Endothelial cell of umbilical vein (primary cell): ENCODE measurements at regions not wholly inside any gene's neighbourhood (a gene's known extent, or its start where the extent isn't known, plus 50 kb on each side); places are given as distances from the start of the nearest gene placed in this dataset.

Experiments used
- BruUV-seq: library from RNA; stranded (reverse); fragments of 400-500 nt; replicated peaks from 2 replicates; lab custom pipeline; 2021; lab: Mats Ljungman, UMichigan
- CTCF ChIA-PET: fragments of 300-600, 350-600 bp; sonication (Branson Sonifier 250); formaldehyde crosslinking; loops from one replicate; lab custom pipeline; 2021; ENCODE audit warnings: antibody characterized with exemption, inconsistent platforms; lab: Charles Lee
- POLR2A ChIA-PET: fragments of 300-600, 350-600 bp; sonication (Branson Sonifier 250); formaldehyde crosslinking; loops from one replicate; lab custom pipeline; 2021; ENCODE audit warnings: antibody characterized with exemption, inconsistent platforms; lab: Charles Lee
- DNase-seq: peaks from one replicate; pipeline ENCODE4 v3.0.0-alpha.2; 2011; ENCODE audit warnings: low read depth, low spot score
- FAIRE-seq: peaks from 2 replicates; lab custom pipeline; 2011; peaks lifted over from hg19 to GRCh38; lab: Jason Lieb, UNC
- H2AFZ ChIP-seq: 2 replicates; pipeline ENCODE4 v1.6.0; 2012; ENCODE audit warnings: low read depth, low read length, control low read depth, inconsistent platforms
- H3K27ac ChIP-seq: 2 replicates; pipeline ENCODE4 v1.5.1; 2011; ENCODE audit warnings: low read depth, mild to moderate bottlenecking, control low read depth, low read length, moderate library complexity; ENCODE audit not compliant: insufficient read depth
- H3K27me3 ChIP-seq, 2 experiments: 2 replicates each; pipeline versions ENCODE4 v1.6.0 to v1.6.1; 2011; ENCODE audit warnings: low read length in 2 of 2, mixed read lengths in 1 of 2; ENCODE audit not compliant: control insufficient read depth in 2 of 2, insufficient read depth in 2 of 2
- H3K36me3 ChIP-seq, 2 experiments: 2 replicates in 1 of 2; 3 replicates in 1 of 2; pipeline ENCODE4 v1.5.1; 2011; ENCODE audit warnings: low read length in 2 of 2, mild to moderate bottlenecking in 1 of 2, moderate library complexity in 1 of 2; ENCODE audit not compliant: control insufficient read depth in 2 of 2, insufficient read depth in 2 of 2; ENCODE audit errors: extremely low read depth in 1 of 2
- H3K4me1 ChIP-seq: 3 replicates; pipeline ENCODE4 v1.5.1; 2011; ENCODE audit warnings: mild to moderate bottlenecking, low read length; ENCODE audit not compliant: control insufficient read depth, insufficient read depth; ENCODE audit errors: extremely low read depth
- H3K4me2 ChIP-seq: 2 replicates; pipeline ENCODE4 v1.6.1; 2011; ENCODE audit warnings: low read length, control low read depth, mixed read lengths; ENCODE audit not compliant: insufficient read depth
- H3K4me3 ChIP-seq, 3 experiments: fragments of 200-600 bp in 1 of 3; sonication (generic), shearing (Covaris generic) in 1 of 3; replicated peaks in 1 of 3; 2 replicates each; pipeline ENCODE4 v1.5.1; 2011 to 2016; ENCODE audit warnings: control low read depth in 3 of 3, low read length in 3 of 3, mild to moderate bottlenecking in 2 of 3, inconsistent platforms in 1 of 3, low read depth in 1 of 3, moderate library complexity in 1 of 3; ENCODE audit not compliant: insufficient read depth in 1 of 3
- H3K79me2 ChIP-seq: 2 replicates; pipeline ENCODE4 v1.6.0; 2012; ENCODE audit warnings: low read length, inconsistent platforms; ENCODE audit not compliant: control insufficient read depth, insufficient read depth
- H3K9ac ChIP-seq: replicated peaks from 2 replicates; pipeline ENCODE3; 2011; ENCODE audit warnings: low read length, control low read depth; ENCODE audit not compliant: insufficient read depth; ENCODE audit errors: extremely low read depth
- H3K9me1 ChIP-seq: replicated peaks from 3 replicates; pipeline ENCODE4 v1.6.0; 2011; ENCODE audit warnings: mild to moderate bottlenecking, low read length; ENCODE audit not compliant: control insufficient read depth, insufficient read depth; ENCODE audit errors: extremely low read depth
- H3K9me3 ChIP-seq: replicated peaks from 2 replicates; pipeline ENCODE4 v1.5.1; 2012; ENCODE audit warnings: low read length, inconsistent platforms; ENCODE audit not compliant: control insufficient read depth, insufficient read depth
- H4K20me1 ChIP-seq: replicated peaks from 2 replicates; pipeline ENCODE3; 2011; ENCODE audit warnings: mild to moderate bottlenecking, low read length; ENCODE audit not compliant: control insufficient read depth, insufficient read depth; ENCODE audit errors: extremely low read depth
- EZH2 ChIP-seq: IDR thresholded peaks from 2 replicates; pipeline ENCODE4 v1.6.1; 2012; ENCODE audit warnings: borderline replicate concordance, low read depth, mild to moderate bottlenecking, moderate library complexity, low read length, inconsistent platforms; ENCODE audit not compliant: severe bottlenecking
- FOS ChIP-seq: IDR thresholded peaks from 2 replicates; pipeline ENCODE4 v1.6.1; 2011; ENCODE audit warnings: mild to moderate bottlenecking, low read length, moderate library complexity, borderline replicate concordance; ENCODE audit not compliant: insufficient read depth
- GATA2 ChIP-seq: IDR thresholded peaks from 2 replicates; pipeline ENCODE4 v1.7.0; 2011; ENCODE audit warnings: low read depth, mild to moderate bottlenecking, moderate library complexity, mixed read lengths, low read length; ENCODE audit not compliant: insufficient read length, insufficient read depth
- JUN ChIP-seq: IDR thresholded peaks from 2 replicates; pipeline ENCODE4 v1.6.1; 2011; ENCODE audit warnings: borderline replicate concordance, low read depth; ENCODE audit not compliant: insufficient read length, insufficient read depth
- MYC ChIP-seq: IDR thresholded peaks from one replicate; pipeline ENCODE4 v1.6.1; 2011; ENCODE audit warnings: mild to moderate bottlenecking, low read depth, low read length
- POLR2A ChIP-seq: IDR thresholded peaks from 2 replicates; pipeline ENCODE4 v1.6.1; 2012; ENCODE audit warnings: low read depth, mild to moderate bottlenecking, control low read depth, low read length
- POLR2AphosphoS5 ChIP-seq: IDR thresholded peaks from 2 replicates; pipeline ENCODE4 v1.6.1; 2012; ENCODE audit warnings: low read depth, mild to moderate bottlenecking, control low read depth, low read length, moderate library complexity; ENCODE audit not compliant: insufficient read depth
- dilution Hi-C: fragments of 300-500 bp; cut with MboI; formaldehyde crosslinking; loops from one replicate; pipeline ENCODE4 v1.15.0; 2019; ENCODE audit warnings: low sequenced_read_pairs; ENCODE audit not compliant: extremely low pct_ligation_motif_present
- intact Hi-C: fragments of 100-400 bp; cut with micrococcal nuclease; formaldehyde crosslinking; loops from one replicate; pipeline ENCODE4 v1.10.0; 2022
- TF ChIP-seq, protein P1 (sequence below), 2 donors: IDR thresholded peaks; 1 replicate in 1 of 2; 2 replicates in 1 of 2; pipeline ENCODE4 v1.5.1; 2011; ENCODE audit warnings: low read length in 2 of 2, mild to moderate bottlenecking in 2 of 2, moderate library complexity in 2 of 2, control low read depth in 1 of 2, inconsistent platforms in 1 of 2, low read depth in 1 of 2; ENCODE audit not compliant: insufficient read depth in 1 of 2; ENCODE audit errors: extremely low read depth in 1 of 2
- TF ChIP-seq, protein P2 (sequence below): IDR thresholded peaks from 2 replicates; pipeline ENCODE4 v1.6.1; 2011; ENCODE audit not compliant: insufficient read depth, insufficient read length

DNA sequence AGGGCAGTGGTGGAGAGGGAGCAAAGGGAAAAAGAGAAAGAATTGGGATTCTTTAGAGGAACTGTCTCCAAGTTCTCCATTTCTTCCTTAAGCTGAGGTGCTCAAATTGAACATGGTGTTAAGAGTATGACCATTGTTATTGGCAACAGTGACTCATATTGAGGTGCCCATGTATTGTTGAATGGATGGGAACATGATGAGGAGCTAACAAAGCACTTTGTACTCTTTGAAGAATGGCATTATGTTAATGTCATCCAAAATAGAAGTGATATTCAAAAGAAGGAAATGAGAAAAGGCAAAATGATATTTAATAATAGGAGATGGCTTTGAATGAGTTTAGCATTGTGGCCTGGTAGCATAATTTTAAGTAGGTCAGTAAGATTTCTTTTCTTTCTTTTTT, 261.1 kb downstream of the QKI start:
- Histone ChIP-seq H3K27me3 (no peaks in the 10 kb centered on the region), H3K4me1 (no peaks in the 10 kb centered on the region), H3K27ac (no peak overlapping the region), H3K9ac (no peak overlapping the region), H3K4me2 (no peak overlapping the region), H4K20me1 (no peaks in the 10 kb centered on the region), H3K36me3 (no peaks in the 10 kb centered on the region), H2AFZ (no peak overlapping the region), H3K9me1 (no peaks in the 10 kb centered on the region), H3K9me3 (no peaks in the 10 kb centered on the region), H3K79me2 (no peaks in the 10 kb centered on the region), H3K4me3 (no peak overlapping the region)
- intact Hi-C loops: no loop called here
- CTCF ChIA-PET: no interaction called here
- dilution Hi-C loops: no loop called here
- DNase-seq (no peak), FAIRE-seq (no peak)
- TF ChIP-seq POLR2A: no peak
- TF ChIP-seq POLR2AphosphoS5: no peak
- no TSS peak for BruUV-seq
- POLR2A ChIA-PET: no interaction called here

DNA sequence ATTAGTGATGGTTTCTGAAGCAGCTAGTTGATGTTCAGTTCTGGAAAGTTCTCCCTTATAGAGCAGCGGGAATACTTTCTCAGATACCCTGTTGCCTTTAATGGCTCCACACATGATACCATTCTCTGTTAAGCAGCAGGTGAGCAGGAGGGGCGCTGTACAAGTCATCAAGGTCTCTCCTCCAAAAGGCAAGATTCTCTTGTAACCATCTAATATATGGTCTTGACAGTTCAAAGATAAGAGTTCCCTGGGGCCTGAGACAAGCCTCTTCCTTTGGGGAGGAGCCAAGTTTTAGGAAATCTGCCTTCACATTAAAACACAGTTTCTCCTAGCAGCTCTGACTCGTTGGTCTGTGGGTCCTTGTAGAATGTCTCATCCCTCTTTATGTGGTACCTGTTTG, 258.2 kb downstream of the QKI start:
- H3K9ac ChIP-seq: no peak overlapping the region
- CTCF ChIA-PET: no interaction called here
- intact Hi-C loops (no loop called here), dilution Hi-C loops (no loop called here)
- H4K20me1 ChIP-seq: no peaks in the 10 kb centered on the region
- FAIRE-seq: no peak
- no peak overlapping the region for H3K4me3 ChIP-seq
- no peak overlapping the region for H3K4me2 ChIP-seq
- no peaks in the 10 kb centered on the region for H3K79me2 ChIP-seq
- no peaks in the 10 kb centered on the region for H3K4me1 ChIP-seq
- no peaks in the 10 kb centered on the region for H3K36me3 ChIP-seq
- H3K27me3 ChIP-seq: no peaks in the 10 kb centered on the region
- TF ChIP-seq JUN (no peak), POLR2A (no peak), POLR2AphosphoS5 (no peak), MYC (no peak), GATA2 (no peak), FOS (no peak), EZH2 (no peak)
- TF ChIP-seq, protein P1, sequence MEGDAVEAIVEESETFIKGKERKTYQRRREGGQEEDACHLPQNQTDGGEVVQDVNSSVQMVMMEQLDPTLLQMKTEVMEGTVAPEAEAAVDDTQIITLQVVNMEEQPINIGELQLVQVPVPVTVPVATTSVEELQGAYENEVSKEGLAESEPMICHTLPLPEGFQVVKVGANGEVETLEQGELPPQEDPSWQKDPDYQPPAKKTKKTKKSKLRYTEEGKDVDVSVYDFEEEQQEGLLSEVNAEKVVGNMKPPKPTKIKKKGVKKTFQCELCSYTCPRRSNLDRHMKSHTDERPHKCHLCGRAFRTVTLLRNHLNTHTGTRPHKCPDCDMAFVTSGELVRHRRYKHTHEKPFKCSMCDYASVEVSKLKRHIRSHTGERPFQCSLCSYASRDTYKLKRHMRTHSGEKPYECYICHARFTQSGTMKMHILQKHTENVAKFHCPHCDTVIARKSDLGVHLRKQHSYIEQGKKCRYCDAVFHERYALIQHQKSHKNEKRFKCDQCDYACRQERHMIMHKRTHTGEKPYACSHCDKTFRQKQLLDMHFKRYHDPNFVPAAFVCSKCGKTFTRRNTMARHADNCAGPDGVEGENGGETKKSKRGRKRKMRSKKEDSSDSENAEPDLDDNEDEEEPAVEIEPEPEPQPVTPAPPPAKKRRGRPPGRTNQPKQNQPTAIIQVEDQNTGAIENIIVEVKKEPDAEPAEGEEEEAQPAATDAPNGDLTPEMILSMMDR (IDR thresholded peaks at IDR 0.05; ENCODE audit: extremely low read depth in 1 of 2, insufficient read depth in 1 of 2, low read depth in 1 of 2, low read length in 2 of 2): no peak
- TF ChIP-seq, protein P2, sequence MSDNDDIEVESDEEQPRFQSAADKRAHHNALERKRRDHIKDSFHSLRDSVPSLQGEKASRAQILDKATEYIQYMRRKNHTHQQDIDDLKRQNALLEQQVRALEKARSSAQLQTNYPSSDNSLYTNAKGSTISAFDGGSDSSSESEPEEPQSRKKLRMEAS: no peak
- no peak for DNase-seq
- no peak overlapping the region for H2AFZ ChIP-seq
- no peaks in the 10 kb centered on the region for H3K9me3 ChIP-seq
- H3K9me1 ChIP-seq: no peaks in the 10 kb centered on the region
- no peak overlapping the region for H3K27ac ChIP-seq
- POLR2A ChIA-PET: no interaction called here
- BruUV-seq: no TSS peak
